AG04449 (cell line): ENCODE measurements at regions not wholly inside any gene's neighbourhood (a gene's known extent, or its start where the extent isn't known, plus 50 kb on each side); places are given as distances from the start of the nearest gene placed in this dataset.

Source experiments
- CTCF ChIA-PET: fragments of 350-600 bp; formaldehyde crosslinking; extraction: SDS; loops from one replicate; lab custom pipeline; 2021; ENCODE audit warnings: antibody characterized with exemption; lab: Yijun Ruan, JAX
- POLR2A ChIA-PET: fragments of 400-600, 350-600 bp; formaldehyde crosslinking; extraction: SDS; loops from one replicate; lab custom pipeline; 2020; ENCODE audit warnings: antibody characterized with exemption, inconsistent platforms; lab: Yijun Ruan, JAX
- DNase-seq: peaks from one replicate; pipeline ENCODE4 v3.0.0-alpha.2; 2010; ENCODE audit warnings: low read depth, low spot score
- H3K4me3 ChIP-seq: 2 replicates; pipeline ENCODE4 v1.5.1; 2011; ENCODE audit warnings: low read depth, mild to moderate bottlenecking, control low read depth, low read length
- CTCF ChIP-seq: IDR thresholded peaks from one replicate; pipeline ENCODE4 v1.5.1; 2011; ENCODE audit warnings: mild to moderate bottlenecking, moderate library complexity, low read length, control low read depth, inconsistent platforms; ENCODE audit not compliant: insufficient read depth; ENCODE audit errors: missing control alignments

- ChIA-PET CTCF (no interaction called here), POLR2A (no interaction called here)
- H3K4me3 ChIP-seq = no peak overlapping the region
- no peak for TF ChIP-seq CTCF
- no peak for DNase-seq
These were observed 568.1 kb downstream of the ACTR3B start for GRCh38 chr7:153327683-153328082.

- no peak for DNase-seq
- ChIA-PET CTCF (no interaction called here), POLR2A (no interaction called here)
- TF ChIP-seq CTCF = no peak
- no peak overlapping the region for H3K4me3 ChIP-seq
These were observed 571.9 kb downstream of the ACTR3B start for GRCh38 chr7:153331427-153331826.

GRCh38 chr7:153354071-153354470 is 594.5 kb downstream of the ACTR3B start:
- POLR2A ChIA-PET = no interaction called here
- DNase-seq = no peak
- CTCF ChIA-PET = no interaction called here
- TF ChIP-seq CTCF = no peak
- H3K4me3 ChIP-seq = no peak overlapping the region

- H3K4me3 ChIP-seq = no peak overlapping the region
- POLR2A ChIA-PET = no interaction called here
- DNase-seq = no peak
- CTCF ChIA-PET = no interaction called here
- no peak for TF ChIP-seq CTCF
These were observed 610.5 kb downstream of the ACTR3B start for GRCh38 chr7:153370092-153370491.

- CTCF ChIA-PET = no interaction called here
- no peak overlapping the region for H3K4me3 ChIP-seq
- no peak for DNase-seq
- POLR2A ChIA-PET = no interaction called here
- no peak for TF ChIP-seq CTCF
These were observed 621.1 kb downstream of the ACTR3B start for GRCh38 chr7:153380636-153381035.

- POLR2A ChIA-PET = no interaction called here
- CTCF ChIA-PET = no interaction called here
- H3K4me3 ChIP-seq = no peak overlapping the region
- TF ChIP-seq CTCF = no peak
- no peak for DNase-seq
These were observed 621.9 kb downstream of the ACTR3B start for GRCh38 chr7:153381275-153382040.
